Activated CD4-positive, alpha-beta T cell treated with anti-CD3 and anti-CD28 coated beads for 48 hours (primary cell): ENCODE measurements at regions not wholly inside any gene's neighbourhood (a gene's known extent, or its start where the extent isn't known, plus 50 kb on each side); places are given as distances from the start of the nearest gene placed in this dataset.

ENCODE experiments used
- DNase-seq: peaks from one replicate; pipeline ENCODE4 v3.0.0-alpha.2; 2020

DNA sequence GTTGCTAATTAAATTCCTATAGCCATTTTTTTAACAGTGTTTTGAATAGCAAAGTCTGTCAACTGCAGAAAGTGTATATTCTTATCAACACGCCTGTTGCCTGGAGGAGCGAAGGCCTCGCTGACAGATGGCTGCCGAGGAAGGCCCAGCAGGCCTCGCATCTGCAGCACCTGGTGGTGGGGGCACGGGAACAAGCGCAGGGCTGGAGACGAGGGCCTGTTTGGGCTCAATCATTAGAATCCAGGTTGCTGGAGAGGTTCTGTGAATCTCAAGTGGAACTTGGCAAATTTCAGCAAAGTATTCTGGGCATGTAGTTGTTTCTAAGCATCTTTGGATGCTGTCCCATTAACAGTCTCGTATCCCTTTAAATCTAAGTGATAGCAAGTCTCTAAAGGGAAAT, 66.1 kb upstream of the FAM204A start:
- no peak for DNase-seq

GRCh38 chr10:118407777-118408176, 65.7 kb upstream of the FAM204A start:
- DNase-seq = no peak

- no peak for DNase-seq
Observed at GRCh38 chr10:118407026-118407425, 64.9 kb upstream of the FAM204A start.

GRCh38 chr10:118405928-118406327, 63.8 kb upstream of the FAM204A start:
- no peak for DNase-seq

GRCh38 chr10:118403967-118404366, 61.8 kb upstream of the FAM204A start:
- DNase-seq = no peak

DNA sequence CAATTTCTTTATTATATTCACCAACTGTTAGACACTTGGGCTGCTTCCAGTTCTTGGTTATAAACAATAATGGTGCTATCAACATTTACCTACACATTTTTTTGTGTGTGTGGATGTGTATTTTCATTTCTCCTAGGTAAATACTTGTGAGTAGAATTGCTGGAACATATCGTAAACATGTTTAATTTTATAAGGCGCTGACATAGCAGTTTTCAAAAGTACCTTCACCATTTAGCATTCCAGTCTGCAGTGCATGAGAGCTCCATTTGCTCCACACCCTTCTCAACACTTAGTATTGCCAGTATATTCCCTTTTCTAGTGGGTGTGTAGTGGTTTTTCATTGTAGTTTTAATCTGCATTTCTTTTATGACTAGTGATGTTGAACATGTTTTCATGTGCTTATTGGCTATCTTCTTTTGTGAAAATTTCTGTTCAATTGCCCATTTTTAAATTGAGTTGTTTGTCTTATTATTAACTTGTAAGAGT, 59.6 kb upstream of the FAM204A start:
- DNase-seq = no peak

- DNase-seq = no peak
Observed at GRCh38 chr10:118397391-118397790, 55.3 kb upstream of the FAM204A start.

GRCh38 chr10:118395947-118396346, 53.8 kb upstream of the FAM204A start:
- no peak for DNase-seq

DNA sequence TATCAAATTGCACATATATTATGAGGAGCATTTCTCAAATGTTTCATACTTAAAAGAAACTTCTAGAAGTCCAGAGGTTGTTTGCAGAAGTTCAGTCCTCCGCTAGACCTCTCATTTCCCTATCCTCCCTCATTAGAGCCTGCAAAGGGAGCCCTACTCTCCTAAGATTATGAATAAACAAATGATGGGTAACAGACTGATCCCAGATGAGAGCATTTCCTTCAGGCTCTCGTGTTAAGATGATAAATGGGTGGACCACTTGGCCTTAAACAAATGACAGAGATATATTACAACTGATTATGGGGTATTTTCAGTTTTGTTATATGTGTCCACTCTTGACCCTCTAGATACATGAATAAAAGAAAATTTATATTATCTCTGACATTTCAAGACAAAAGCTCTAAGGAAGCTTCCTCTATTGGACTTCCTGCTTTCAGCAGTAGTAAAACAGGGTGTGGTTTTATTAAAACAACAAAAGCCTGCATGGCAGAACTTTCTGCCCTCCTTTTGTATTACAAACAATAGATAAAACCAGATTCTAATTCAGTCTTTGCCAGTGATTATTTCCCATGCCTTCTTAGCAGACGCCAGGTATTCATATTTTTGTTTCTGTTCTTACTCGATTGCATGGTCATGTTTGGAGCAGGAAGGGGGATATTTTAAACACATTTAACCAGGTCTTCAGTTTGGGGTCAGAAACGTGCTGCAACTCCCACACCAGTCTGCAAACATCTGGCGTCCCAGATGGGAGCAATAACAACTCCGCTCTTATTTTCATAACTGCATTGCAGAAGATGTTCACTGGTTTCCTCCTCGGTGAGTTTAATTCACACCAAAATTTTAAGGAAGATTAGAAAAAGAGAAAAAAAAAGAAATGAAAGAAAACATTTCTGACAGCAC, 52.4 kb upstream of the FAM204A start:
- no peak for DNase-seq

- DNase-seq = no peak
Observed at GRCh38 chr10:118392761-118393160, 50.6 kb upstream of the FAM204A start.
